ENCODE measurements at regions not wholly inside any gene's neighbourhood (a gene's known extent, or its start where the extent isn't known, plus 50 kb on each side); places are given as distances from the start of the nearest gene placed in this dataset.

DNA sequence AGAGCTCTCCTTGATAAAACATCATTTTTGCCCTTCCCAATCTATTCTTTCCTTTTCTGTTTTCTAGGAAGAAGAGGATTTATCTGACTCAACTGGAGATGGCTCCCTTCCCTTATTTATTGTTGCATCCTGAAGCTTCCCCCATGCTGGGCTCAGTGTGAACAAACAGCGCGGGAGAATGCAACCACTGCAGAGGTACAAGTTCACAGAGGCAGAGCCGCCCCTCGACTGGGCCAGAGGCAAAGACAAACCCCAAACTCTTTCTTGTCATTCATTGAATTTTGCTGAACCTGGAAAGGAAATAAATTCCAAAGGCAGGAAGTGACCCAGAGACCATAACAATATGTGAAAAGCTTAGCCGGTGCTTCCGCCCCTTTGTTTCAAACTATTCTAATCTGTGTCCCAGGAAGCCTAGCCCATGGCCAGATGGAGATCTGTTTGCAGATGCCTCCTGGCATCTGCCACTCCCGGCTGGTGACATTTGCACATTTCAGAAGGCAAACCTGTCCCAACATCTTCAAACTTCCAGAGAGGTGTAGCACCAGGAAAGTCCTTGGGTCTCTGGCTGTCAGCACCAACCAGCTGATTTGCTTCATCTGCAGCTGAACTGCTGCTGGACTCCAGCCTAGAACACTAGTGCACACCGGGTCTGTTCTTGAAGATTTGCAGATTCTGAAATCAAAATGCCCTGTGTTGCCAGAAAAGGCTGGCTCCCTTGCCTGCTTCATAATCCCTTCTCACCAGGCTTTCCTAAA, 79.4 kb upstream of the MAP4K3 start:
- no peak for DNase-seq (ENCODE audit: low spot score)
- no peaks in the 10 kb centered on the region for H3K79me2 ChIP-seq (ENCODE audit: insufficient read depth, low read depth, low read length)
- peaks cover 8% of the 10 kb centered on the region for H3K4me1 ChIP-seq (ENCODE audit: insufficient read depth, low read length, poor library complexity, severe bottlenecking)
- no peaks in the 10 kb centered on the region for H3K9me2 ChIP-seq (ENCODE audit: insufficient read depth, low read length)
- H2AFZ ChIP-seq (ENCODE audit: low read length): no peak overlapping the region
- H3K27ac ChIP-seq (ENCODE audit: low read depth, low read length, poor library complexity, severe bottlenecking): no peak overlapping the region
- POLR2A ChIA-PET: interaction anchor here (0.7 to 3.2 kb wide), 3 partner anchors 10 to 61 kb away, joined by 3 to 13 read pairs (median 3); no protein-coding TSS in a partner anchor
- no peaks in the 10 kb centered on the region for H4K20me1 ChIP-seq (ENCODE audit: insufficient read depth, low read length)
- BruUV-seq (replicated peaks): no TSS peak
- no peaks in the 10 kb centered on the region; the same call in 1 of the 2 replicates for H3K36me3 ChIP-seq (ENCODE audit: insufficient read depth, low read length)
- CTCF ChIA-PET (ENCODE audit: unreplicated experiment): no interaction called here
- H3K4me2 ChIP-seq (ENCODE audit: low read length): no peak overlapping the region
- TF ChIP-seq CTCF (conservative IDR thresholded peaks at IDR 0.05; ENCODE audit: low read length): no peak
- TF ChIP-seq EZH2phosphoT487 (IDR thresholded peaks at IDR 0.05; ENCODE audit: borderline replicate concordance, low read depth, low read length): no peak
- intact Hi-C loops (cut with micrococcal nuclease; ENCODE audit: unreplicated experiment): no loop called here
- no peak overlapping the region for H3K4me3 ChIP-seq (ENCODE audit: low read depth, low read length, poor library complexity, severe bottlenecking)
- peaks cover 11% of the 10 kb centered on the region for H3K9me3 ChIP-seq (ENCODE audit: low read length)

DNA sequence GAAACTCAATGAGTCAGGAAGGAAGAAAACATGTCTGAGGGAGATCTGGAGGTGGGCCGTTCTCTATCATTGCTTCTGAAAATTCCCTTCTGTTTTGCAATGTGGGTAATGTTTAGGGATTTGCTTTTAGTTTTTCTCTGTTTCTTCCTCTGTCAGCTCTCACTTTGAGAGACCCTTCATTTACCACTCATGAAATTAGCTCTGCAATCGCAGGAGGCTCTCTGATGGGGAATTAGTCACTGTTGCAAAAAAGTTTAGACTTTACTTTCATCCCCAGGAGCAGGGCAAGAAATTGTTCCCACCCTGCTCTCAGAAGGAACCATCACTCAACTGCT, 80.0 kb upstream of the MAP4K3 start:
- Histone ChIP-seq H3K9me3 (ENCODE audit: low read length) (peaks cover 17% of the 10 kb centered on the region), H3K27ac (ENCODE audit: low read depth, low read length, poor library complexity, severe bottlenecking) (no peak overlapping the region), H3K9me2 (ENCODE audit: insufficient read depth, low read length) (no peaks in the 10 kb centered on the region), H3K4me3 (ENCODE audit: low read depth, low read length, poor library complexity, severe bottlenecking) (no peak overlapping the region), H3K79me2 (ENCODE audit: insufficient read depth, low read depth, low read length) (no peaks in the 10 kb centered on the region), H2AFZ (ENCODE audit: low read length) (no peak overlapping the region), H3K36me3 (ENCODE audit: insufficient read depth, low read length) (no peaks in the 10 kb centered on the region; the same call in 1 of the 2 replicates), H4K20me1 (ENCODE audit: insufficient read depth, low read length) (no peaks in the 10 kb centered on the region), H3K4me2 (ENCODE audit: low read length) (no peak overlapping the region), H3K4me1 (ENCODE audit: insufficient read depth, low read length, poor library complexity, severe bottlenecking) (peaks cover 8% of the 10 kb centered on the region)
- BruUV-seq (replicated peaks): no TSS peak
- POLR2A ChIA-PET: interaction anchor here (0.7 to 3.2 kb wide), 2 partner anchors 10 to 28 kb away, joined by 3 to 13 read pairs; no protein-coding TSS in a partner anchor
- CTCF ChIA-PET (ENCODE audit: unreplicated experiment): no interaction called here
- DNase-seq (ENCODE audit: low spot score): no peak
- TF ChIP-seq EZH2phosphoT487 (IDR thresholded peaks at IDR 0.05; ENCODE audit: borderline replicate concordance, low read depth, low read length) (no peak), CTCF (conservative IDR thresholded peaks at IDR 0.05; ENCODE audit: low read length) (no peak)
- intact Hi-C loops (cut with micrococcal nuclease; ENCODE audit: unreplicated experiment): no loop called here

DNA sequence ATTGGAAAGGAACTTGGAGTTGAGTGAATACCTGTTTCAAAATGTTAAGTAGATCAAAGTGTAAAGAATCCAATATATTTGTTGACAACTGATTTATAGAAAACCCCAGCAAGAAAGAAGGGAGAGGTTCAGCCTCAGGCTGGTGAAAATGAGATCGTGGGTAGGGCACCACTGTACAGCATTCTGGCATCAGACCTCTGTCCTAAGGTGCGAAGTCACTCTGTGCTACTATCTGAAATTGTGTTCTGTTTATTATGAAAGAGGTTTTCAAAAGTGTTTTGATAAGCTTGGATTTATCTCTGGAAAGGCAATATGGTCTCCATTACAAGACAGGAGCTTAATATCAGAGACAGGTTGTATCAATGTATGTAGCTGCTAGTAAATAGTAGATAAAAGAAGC, 80.5 kb upstream of the MAP4K3 start:
- ChIA-PET CTCF (ENCODE audit: unreplicated experiment) (no interaction called here), POLR2A (interaction anchor here (0.8 to 3.2 kb wide), 2 partner anchors 9 to 15 kb away, joined by 3 to 13 read pairs; no protein-coding TSS in a partner anchor)
- intact Hi-C loops (cut with micrococcal nuclease; ENCODE audit: unreplicated experiment): no loop called here
- Histone ChIP-seq H3K27ac (ENCODE audit: low read depth, low read length, poor library complexity, severe bottlenecking) (no peak overlapping the region), H3K4me2 (ENCODE audit: low read length) (no peak overlapping the region), H2AFZ (ENCODE audit: low read length) (no peak overlapping the region), H3K4me3 (ENCODE audit: low read depth, low read length, poor library complexity, severe bottlenecking) (no peak overlapping the region), H3K36me3 (ENCODE audit: insufficient read depth, low read length) (no peaks in the 10 kb centered on the region; the same call in 1 of the 2 replicates), H3K9me3 (ENCODE audit: low read length) (peaks cover 22% of the 10 kb centered on the region), H4K20me1 (ENCODE audit: insufficient read depth, low read length) (no peaks in the 10 kb centered on the region), H3K79me2 (ENCODE audit: insufficient read depth, low read depth, low read length) (no peaks in the 10 kb centered on the region), H3K9me2 (ENCODE audit: insufficient read depth, low read length) (no peaks in the 10 kb centered on the region), H3K4me1 (ENCODE audit: insufficient read depth, low read length, poor library complexity, severe bottlenecking) (peaks cover 8% of the 10 kb centered on the region)
- no peak for DNase-seq (ENCODE audit: low spot score)
- TF ChIP-seq CTCF (conservative IDR thresholded peaks at IDR 0.05; ENCODE audit: low read length): no peak
- no TSS peak for BruUV-seq (replicated peaks)
